IPS-18a (cell line): ENCODE measurements at regions not wholly inside any gene's neighbourhood (a gene's known extent, or its start where the extent isn't known, plus 50 kb on each side); places are given as distances from the start of the nearest gene placed in this dataset.
"Not testable (repeated sequence)": the region's sequence is repeated elsewhere in the genome, so short reads cannot be mapped to it uniquely, and the experiment has no call there.

ENCODE experiments used
- H3K27ac ChIP-seq: one replicate; pipeline ENCODE4 v1.5.1; 2013; ENCODE audit warnings: low read length
- H3K27me3 ChIP-seq: one replicate; pipeline ENCODE4 v1.6.1; 2013; ENCODE audit warnings: mild to moderate bottlenecking, low read length; ENCODE audit not compliant: control insufficient read depth, insufficient read depth
- H3K36me3 ChIP-seq: one replicate; pipeline ENCODE4 v1.6.1; 2013; ENCODE audit warnings: low read depth, low read length; ENCODE audit not compliant: control insufficient read depth
- H3K4me1 ChIP-seq: one replicate; pipeline ENCODE4 v1.6.1; 2013; ENCODE audit warnings: low read depth, low read length; ENCODE audit not compliant: control insufficient read depth
- H3K4me3 ChIP-seq: one replicate; pipeline ENCODE4 v1.5.1; 2013; ENCODE audit warnings: low read length
- H3K9ac ChIP-seq: one replicate; pipeline ENCODE4 v1.6.1; 2013; ENCODE audit warnings: mild to moderate bottlenecking, low read length, moderate library complexity
- H3K9me3 ChIP-seq: one replicate; pipeline ENCODE4 v1.6.1; 2013; ENCODE audit warnings: low read depth, low read length; ENCODE audit not compliant: control insufficient read depth

GRCh38 chr2:8441371-8441770 lies 240.5 kb upstream of the ID2 start:
- Histone ChIP-seq H3K36me3 (no peaks in the 10 kb centered on the region), H3K27ac (no peak overlapping the region), H3K9ac (no peak overlapping the region), H3K9me3 (no peaks in the 10 kb centered on the region), H3K4me3 (no peak overlapping the region), H3K27me3 (no peaks in the 10 kb centered on the region), H3K4me1 (no peaks in the 10 kb centered on the region)

GRCh38 chr2:8441986-8442385 lies 239.9 kb upstream of the ID2 start:
- Histone ChIP-seq H3K27me3 (no peaks in the 10 kb centered on the region), H3K4me3 (no peak overlapping the region), H3K27ac (no peak overlapping the region), H3K36me3 (no peaks in the 10 kb centered on the region), H3K9me3 (no peaks in the 10 kb centered on the region), H3K4me1 (no peaks in the 10 kb centered on the region), H3K9ac (no peak overlapping the region)

GRCh38 chr2:8442833-8443486 lies 238.9 kb upstream of the ID2 start:
- no peak overlapping the region for H3K4me3 ChIP-seq
- no peaks in the 10 kb centered on the region for H3K4me1 ChIP-seq
- no peak overlapping the region for H3K27ac ChIP-seq
- no peaks in the 10 kb centered on the region for H3K27me3 ChIP-seq
- no peaks in the 10 kb centered on the region for H3K9me3 ChIP-seq
- no peak overlapping the region for H3K9ac ChIP-seq
- no peaks in the 10 kb centered on the region for H3K36me3 ChIP-seq

- Histone ChIP-seq H3K36me3 (no peaks in the 10 kb centered on the region), H3K9ac (no peak overlapping the region), H3K4me3 (no peak overlapping the region), H3K4me1 (no peaks in the 10 kb centered on the region), H3K27me3 (no peaks in the 10 kb centered on the region), H3K27ac (no peak overlapping the region), H3K9me3 (no peaks in the 10 kb centered on the region)
Measured at GRCh38 chr2:8445580-8445979, 236.3 kb upstream of the ID2 start.

- not testable (repeated sequence) for H3K9me3 ChIP-seq, H3K9ac ChIP-seq, H3K27ac ChIP-seq, H3K4me1 ChIP-seq, H3K4me3 ChIP-seq, H3K36me3 ChIP-seq, H3K27me3 ChIP-seq
Measured at GRCh38 chr2:8446751-8447150, 235.1 kb upstream of the ID2 start.

- Histone ChIP-seq H3K4me1 (no peaks in the 10 kb centered on the region), H3K4me3 (no peak overlapping the region), H3K9ac (no peak overlapping the region), H3K27ac (no peak overlapping the region), H3K9me3 (no peaks in the 10 kb centered on the region), H3K27me3 (no peaks in the 10 kb centered on the region), H3K36me3 (no peaks in the 10 kb centered on the region)
Measured at GRCh38 chr2:8447610-8448221, 234.1 kb upstream of the ID2 start.

- H3K9me3 ChIP-seq = no peaks in the 10 kb centered on the region
- no peak overlapping the region for H3K4me3 ChIP-seq
- no peaks in the 10 kb centered on the region for H3K4me1 ChIP-seq
- no peak overlapping the region for H3K9ac ChIP-seq
- H3K36me3 ChIP-seq = no peaks in the 10 kb centered on the region
- no peak overlapping the region for H3K27ac ChIP-seq
- H3K27me3 ChIP-seq = no peaks in the 10 kb centered on the region
Measured at GRCh38 chr2:8448824-8449556, 232.9 kb upstream of the ID2 start.

GRCh38 chr2:8451273-8451672 lies 230.6 kb upstream of the ID2 start:
- no peak overlapping the region for H3K27ac ChIP-seq
- no peaks in the 10 kb centered on the region for H3K9me3 ChIP-seq
- H3K27me3 ChIP-seq = no peaks in the 10 kb centered on the region
- no peak overlapping the region for H3K4me3 ChIP-seq
- H3K4me1 ChIP-seq = no peaks in the 10 kb centered on the region
- H3K36me3 ChIP-seq = no peaks in the 10 kb centered on the region
- H3K9ac ChIP-seq = no peak overlapping the region

GRCh38 chr2:8452296-8452695 lies 229.6 kb upstream of the ID2 start:
- Histone ChIP-seq H3K9ac (no peak overlapping the region), H3K36me3 (no peaks in the 10 kb centered on the region), H3K4me3 (no peak overlapping the region), H3K9me3 (no peaks in the 10 kb centered on the region), H3K4me1 (no peaks in the 10 kb centered on the region), H3K27me3 (no peaks in the 10 kb centered on the region), H3K27ac (no peak overlapping the region)

- Histone ChIP-seq H3K27ac (no peak overlapping the region), H3K9me3 (no peaks in the 10 kb centered on the region), H3K27me3 (no peaks in the 10 kb centered on the region), H3K4me1 (peaks cover 3% of the 10 kb centered on the region), H3K4me3 (no peak overlapping the region), H3K9ac (no peak overlapping the region), H3K36me3 (no peaks in the 10 kb centered on the region)
Measured at GRCh38 chr2:8452979-8453903, 228.6 kb upstream of the ID2 start.

GRCh38 chr2:8453904-8454302 lies 228.0 kb upstream of the ID2 start:
- Histone ChIP-seq H3K27ac (no peak overlapping the region), H3K36me3 (no peaks in the 10 kb centered on the region), H3K9me3 (no peaks in the 10 kb centered on the region), H3K4me3 (no peak overlapping the region), H3K4me1 (peaks cover 3% of the 10 kb centered on the region), H3K27me3 (no peaks in the 10 kb centered on the region), H3K9ac (no peak overlapping the region)
